Endodermal cell (in vitro differentiated cells): ENCODE measurements at regions not wholly inside any gene's neighbourhood (a gene's known extent, or its start where the extent isn't known, plus 50 kb on each side); places are given as distances from the start of the nearest gene placed in this dataset.

Experiments
- DNase-seq: peaks from one replicate; pipeline ENCODE4 v3.0.0-alpha.2; 2017
- H3K27ac ChIP-seq: 2 replicates; pipeline ENCODE4 v1.5.1; 2013; ENCODE audit warnings: mild to moderate bottlenecking, low read depth, low read length, moderate library complexity
- H3K27me3 ChIP-seq: 2 replicates; pipeline ENCODE4 v1.6.1; 2013; ENCODE audit warnings: mild to moderate bottlenecking, low read length, moderate library complexity; ENCODE audit not compliant: insufficient read depth, control insufficient read depth, poor library complexity, severe bottlenecking
- H3K36me3 ChIP-seq: 2 replicates; pipeline ENCODE4 v1.7.0; 2013; ENCODE audit warnings: mild to moderate bottlenecking, low read length, moderate library complexity; ENCODE audit not compliant: control insufficient read depth, insufficient read depth
- H3K4me1 ChIP-seq: one replicate; pipeline ENCODE4 v1.7.0; 2013; ENCODE audit warnings: low read length; ENCODE audit not compliant: control insufficient read depth, insufficient read depth
- H3K4me3 ChIP-seq: 2 replicates; pipeline ENCODE4 v1.5.1; 2013; ENCODE audit warnings: mild to moderate bottlenecking, low read length, moderate library complexity
- H3K9ac ChIP-seq: 2 replicates; pipeline ENCODE4 v1.6.1; 2013; ENCODE audit warnings: mild to moderate bottlenecking, low read length, moderate library complexity; ENCODE audit not compliant: poor library complexity, severe bottlenecking; ENCODE audit errors: extremely low read depth
- H3K9me3 ChIP-seq: 2 replicates; pipeline ENCODE4 v1.6.1; 2013; ENCODE audit warnings: mild to moderate bottlenecking, low read length, moderate library complexity; ENCODE audit not compliant: control insufficient read depth
- H3K27ac Mint-ChIP-seq: 2 replicates; pipeline ENCODE4 v1.8.0; 2020; ENCODE audit warnings: mixed read lengths
- H3K27me3 Mint-ChIP-seq: 2 replicates; pipeline ENCODE4 v1.8.0; 2021; ENCODE audit warnings: mild to moderate bottlenecking, mixed read lengths; ENCODE audit not compliant: insufficient read depth
- H3K36me3 Mint-ChIP-seq: 2 replicates; pipeline ENCODE4 v1.8.0; 2020; ENCODE audit warnings: low read depth, mixed read lengths
- H3K4me1 Mint-ChIP-seq: 2 replicates; pipeline ENCODE4 v1.8.0; 2020; ENCODE audit warnings: mixed read lengths
- H3K4me3 Mint-ChIP-seq: 2 replicates; pipeline ENCODE4 v1.8.0; 2020; ENCODE audit warnings: mild to moderate bottlenecking, moderate library complexity, mixed read lengths
- H3K9me3 Mint-ChIP-seq: 2 replicates; pipeline ENCODE4 v1.8.0; 2020; ENCODE audit warnings: mild to moderate bottlenecking, mixed read lengths
- WGBS, 2 experiments: methylation state at CpG; one replicate each; pipeline versions ENCODE4 v1.1.5 to v1.1.7; 2013; ENCODE audit warnings: missing lambda C conversion rate in 2 of 2, mixed read lengths in 1 of 2; ENCODE audit not compliant: insufficient coverage in 1 of 2, insufficient read length in 1 of 2; 5-methylcytosine and 5-hydroxymethylcytosine counted together
- TF ChIP-seq, protein P1 (sequence below): fragments of 200-600 bp; sonication (generic); conservative IDR thresholded peaks from 2 replicates; pipeline ENCODE4 v1.5.0; 2021; ENCODE audit warnings: antibody characterized with exemption, mild to moderate bottlenecking

DNA sequence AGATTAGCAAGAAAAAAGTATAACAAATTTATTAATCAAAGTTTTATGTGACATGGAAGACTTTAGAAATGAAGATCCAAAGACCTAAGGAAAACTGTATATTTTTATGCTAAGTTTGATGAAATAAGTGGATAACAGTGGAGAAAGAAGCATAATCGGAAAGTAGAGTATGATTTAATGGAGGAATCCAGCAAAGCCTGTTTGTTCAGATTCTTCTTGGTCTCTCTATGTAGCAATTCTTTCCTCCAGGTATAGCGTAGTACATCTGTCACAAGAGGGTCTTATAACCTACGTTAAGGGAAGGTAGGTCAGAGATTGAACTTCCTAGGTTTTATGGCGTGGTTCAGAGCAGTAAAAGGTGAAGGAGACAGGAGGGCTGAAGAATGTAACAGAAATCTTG is 600.6 kb upstream of the CHORDC1 start:
- H3K27ac Mint-ChIP-seq, result no peak overlapping the region
- Histone ChIP-seq H3K9ac (no peak overlapping the region), H3K4me3 (no peak overlapping the region), H3K9me3 (no peaks in the 10 kb centered on the region), H3K27ac (no peak overlapping the region), H3K27me3 (no peaks in the 10 kb centered on the region), H3K36me3 (no peaks in the 10 kb centered on the region), H3K4me1 (no peaks in the 10 kb centered on the region)
- H3K27me3 Mint-ChIP-seq, result no peaks in the 10 kb centered on the region
- no peaks in the 10 kb centered on the region for H3K9me3 Mint-ChIP-seq
- 92 to 97% methylated on average over 3 to 4 of the region's 4 CpGs for WGBS, 2 experiments
- H3K4me3 Mint-ChIP-seq, result no peak overlapping the region
- TF ChIP-seq, protein P1, sequence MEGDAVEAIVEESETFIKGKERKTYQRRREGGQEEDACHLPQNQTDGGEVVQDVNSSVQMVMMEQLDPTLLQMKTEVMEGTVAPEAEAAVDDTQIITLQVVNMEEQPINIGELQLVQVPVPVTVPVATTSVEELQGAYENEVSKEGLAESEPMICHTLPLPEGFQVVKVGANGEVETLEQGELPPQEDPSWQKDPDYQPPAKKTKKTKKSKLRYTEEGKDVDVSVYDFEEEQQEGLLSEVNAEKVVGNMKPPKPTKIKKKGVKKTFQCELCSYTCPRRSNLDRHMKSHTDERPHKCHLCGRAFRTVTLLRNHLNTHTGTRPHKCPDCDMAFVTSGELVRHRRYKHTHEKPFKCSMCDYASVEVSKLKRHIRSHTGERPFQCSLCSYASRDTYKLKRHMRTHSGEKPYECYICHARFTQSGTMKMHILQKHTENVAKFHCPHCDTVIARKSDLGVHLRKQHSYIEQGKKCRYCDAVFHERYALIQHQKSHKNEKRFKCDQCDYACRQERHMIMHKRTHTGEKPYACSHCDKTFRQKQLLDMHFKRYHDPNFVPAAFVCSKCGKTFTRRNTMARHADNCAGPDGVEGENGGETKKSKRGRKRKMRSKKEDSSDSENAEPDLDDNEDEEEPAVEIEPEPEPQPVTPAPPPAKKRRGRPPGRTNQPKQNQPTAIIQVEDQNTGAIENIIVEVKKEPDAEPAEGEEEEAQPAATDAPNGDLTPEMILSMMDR, result no peak
- no peak for DNase-seq
- H3K4me1 Mint-ChIP-seq, result no peaks in the 10 kb centered on the region
- H3K36me3 Mint-ChIP-seq, result no peaks in the 10 kb centered on the region

GRCh38 chr11:90822996-90823395 is 600.1 kb upstream of the CHORDC1 start:
- H3K4me3 ChIP-seq, result no peak overlapping the region
- H3K4me1 ChIP-seq, result no peaks in the 10 kb centered on the region
- H3K27ac ChIP-seq, result no peak overlapping the region
- no peaks in the 10 kb centered on the region for H3K9me3 ChIP-seq
- H3K27me3 ChIP-seq, result no peaks in the 10 kb centered on the region
- no peaks in the 10 kb centered on the region for H3K36me3 ChIP-seq
- TF ChIP-seq, protein P1, result no peak
- 91 to 93% methylated on average over 5 of the region's 5 CpGs for WGBS, 2 experiments
- Mint-ChIP-seq H3K27me3 (no peaks in the 10 kb centered on the region), H3K27ac (no peak overlapping the region), H3K4me3 (no peak overlapping the region), H3K4me1 (no peaks in the 10 kb centered on the region), H3K36me3 (no peaks in the 10 kb centered on the region), H3K9me3 (no peaks in the 10 kb centered on the region)
- H3K9ac ChIP-seq, result no peak overlapping the region
- DNase-seq, result no peak

- Mint-ChIP-seq H3K4me3 (no peak overlapping the region), H3K36me3 (no peaks in the 10 kb centered on the region), H3K27ac (no peak overlapping the region), H3K4me1 (no peaks in the 10 kb centered on the region), H3K9me3 (no peaks in the 10 kb centered on the region), H3K27me3 (no peaks in the 10 kb centered on the region)
- Histone ChIP-seq H3K27me3 (no peaks in the 10 kb centered on the region), H3K36me3 (no peaks in the 10 kb centered on the region), H3K9me3 (no peaks in the 10 kb centered on the region), H3K27ac (no peak overlapping the region), H3K9ac (no peak overlapping the region), H3K4me1 (no peaks in the 10 kb centered on the region), H3K4me3 (no peak overlapping the region)
- TF ChIP-seq, protein P1, result no peak
- WGBS, 2 experiments, result no CpG with 5 or more reads among the region's 1 CpG
- no peak for DNase-seq
These were observed 595.4 kb upstream of the CHORDC1 start for GRCh38 chr11:90818196-90818745.
